ENCODE measurements at regions not wholly inside any gene's neighbourhood (a gene's known extent, or its start where the extent isn't known, plus 50 kb on each side); places are given as distances from the start of the nearest gene placed in this dataset.
"Not testable (repeated sequence)": the region's sequence is repeated elsewhere in the genome, so short reads cannot be mapped to it uniquely, and the experiment has no call there.

DNA sequence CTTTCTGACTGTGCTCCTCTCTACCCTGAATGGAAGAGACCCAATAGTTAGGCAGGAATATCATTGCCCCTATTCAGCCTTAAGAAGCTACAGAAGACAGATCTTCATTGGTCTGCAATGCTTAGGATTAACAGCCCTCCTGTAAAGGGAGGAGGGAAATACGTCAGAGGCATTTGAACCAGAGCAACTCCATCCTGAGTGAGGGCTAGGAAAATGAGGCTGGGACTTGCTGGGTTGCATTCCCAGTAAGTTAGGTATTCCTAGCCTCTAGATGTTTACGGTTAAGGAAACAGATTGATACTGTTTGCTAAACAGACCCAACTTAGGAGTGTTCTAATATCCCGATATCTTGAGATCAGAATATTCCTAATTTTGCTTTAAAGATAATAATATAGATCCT is 63.5 kb downstream of the PCDH18 start:
- no peak for DNase-seq (ENCODE audit: low spot score)

DNA sequence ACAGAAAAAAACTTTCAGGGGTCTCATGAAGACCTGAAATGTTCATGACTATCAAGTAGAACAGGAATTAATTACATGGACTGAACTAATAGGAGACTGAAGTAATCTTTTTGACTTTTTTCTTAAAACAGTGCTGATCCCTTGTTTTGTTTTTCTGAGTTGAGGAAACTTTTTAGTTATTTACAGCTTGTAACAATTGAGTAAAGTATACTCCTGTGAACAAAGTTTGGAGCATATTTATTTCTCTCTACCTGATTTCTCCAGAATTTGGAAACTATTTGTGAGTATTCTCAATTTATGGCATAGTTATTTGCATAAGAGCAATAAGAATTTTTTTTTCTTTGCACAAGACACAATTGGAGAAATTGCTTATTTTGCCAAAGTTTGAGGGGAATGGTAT is 64.8 kb downstream of the PCDH18 start:
- no peak for DNase-seq (ENCODE audit: low spot score)

DNA sequence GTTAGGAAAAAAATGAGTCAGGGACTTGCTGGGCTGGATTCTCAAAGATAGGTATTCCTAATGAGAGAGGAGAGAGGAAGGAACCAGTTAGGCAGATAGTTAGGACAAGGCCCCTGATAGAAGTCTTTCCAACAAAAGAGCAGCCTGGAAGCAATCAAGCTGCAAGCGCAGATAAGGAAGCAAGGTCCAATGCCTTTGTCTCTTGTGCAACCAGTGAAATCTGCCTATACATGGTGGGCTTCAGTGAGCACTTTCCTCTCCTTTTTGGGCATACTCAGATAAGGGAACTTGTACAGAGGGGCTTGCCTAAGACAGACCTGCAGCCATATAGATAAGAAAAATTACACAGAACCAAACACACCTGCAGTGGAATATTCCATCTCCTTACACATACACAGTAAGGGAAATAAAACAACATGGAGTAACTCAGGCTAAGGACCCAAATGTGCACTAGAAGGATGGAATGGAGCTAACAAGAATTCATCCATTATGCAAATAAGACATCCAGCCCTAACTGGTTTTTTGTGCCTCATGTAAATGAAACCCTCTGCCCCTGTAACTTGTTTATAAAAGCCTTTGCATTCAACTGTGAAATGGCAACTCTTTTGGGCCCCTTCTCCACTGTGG is 68.8 kb downstream of the PCDH18 start:
- no peak for DNase-seq (ENCODE audit: low spot score)

DNA sequence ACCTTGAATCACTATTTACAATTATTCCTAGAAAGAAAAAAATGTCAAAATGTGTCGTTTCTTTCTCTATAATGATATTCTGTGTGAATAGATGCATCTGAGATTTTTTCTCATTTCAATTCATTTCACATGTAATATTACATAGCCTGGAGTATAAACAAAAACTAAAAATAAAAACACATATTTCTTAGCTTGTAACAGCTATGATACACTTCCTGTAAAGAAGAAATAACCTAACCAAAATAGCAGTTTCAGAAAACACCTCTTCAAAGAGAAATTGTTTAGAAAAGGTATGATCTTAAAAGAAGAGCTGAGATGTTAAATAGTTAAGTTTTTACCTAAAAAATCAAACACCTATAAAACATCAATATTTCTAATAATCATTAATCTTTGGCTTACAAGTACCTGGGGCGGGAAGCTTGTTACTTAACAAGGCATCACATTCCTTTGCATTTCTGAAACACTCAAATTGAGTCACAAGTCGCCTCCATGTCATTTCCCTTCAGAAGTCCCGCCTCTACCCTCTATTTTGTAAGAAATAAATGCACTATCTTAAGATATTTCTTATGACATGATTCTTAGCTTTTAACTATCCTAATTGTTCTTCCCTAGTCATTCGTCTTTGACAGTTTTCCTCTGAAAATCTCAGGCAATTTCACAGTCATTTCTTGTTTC is 76.5 kb downstream of the PCDH18 start:
- DNase-seq (ENCODE audit: low spot score): no peak

DNA sequence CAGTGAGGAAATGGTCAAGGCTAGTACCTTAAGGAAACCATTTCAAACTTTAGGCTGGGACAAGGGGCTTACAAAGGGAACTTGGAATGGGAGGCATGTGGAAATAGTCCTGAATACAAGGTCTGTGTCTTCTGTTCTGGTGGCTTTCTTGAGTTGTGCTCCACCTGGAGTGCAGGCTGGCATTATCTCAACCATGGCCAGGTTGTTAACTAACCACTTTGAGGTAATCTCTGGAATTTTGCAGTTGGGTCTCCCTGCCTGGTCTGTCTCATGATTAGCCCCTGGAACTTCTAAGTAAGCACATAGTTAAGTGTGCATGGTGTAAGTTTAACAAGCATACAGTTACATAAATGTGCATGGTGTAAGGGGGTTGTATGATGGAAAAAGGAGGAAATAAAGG is 77.5 kb downstream of the PCDH18 start:
- DNase-seq (ENCODE audit: low spot score): no peak

DNA sequence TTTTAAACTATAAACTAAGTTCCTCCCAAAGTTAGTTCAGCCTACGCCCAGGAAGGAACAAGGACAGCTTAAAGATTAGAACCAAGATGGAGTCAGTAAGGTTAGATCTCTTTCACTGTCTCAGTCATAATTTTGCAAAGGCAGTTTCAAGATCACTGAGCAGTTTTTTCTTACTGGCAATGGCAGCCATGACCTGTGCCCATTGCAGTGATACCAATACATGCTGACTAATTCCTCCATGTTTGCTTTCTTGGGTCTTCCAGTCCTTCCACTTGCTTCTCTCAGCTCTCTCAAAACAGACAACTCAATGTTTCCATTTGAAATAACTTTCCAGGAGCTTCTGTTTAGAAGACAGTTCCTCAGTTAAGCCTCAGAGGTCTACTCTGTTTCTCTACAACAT is 79.5 kb downstream of the PCDH18 start:
- no peak for DNase-seq (ENCODE audit: low spot score)

DNA sequence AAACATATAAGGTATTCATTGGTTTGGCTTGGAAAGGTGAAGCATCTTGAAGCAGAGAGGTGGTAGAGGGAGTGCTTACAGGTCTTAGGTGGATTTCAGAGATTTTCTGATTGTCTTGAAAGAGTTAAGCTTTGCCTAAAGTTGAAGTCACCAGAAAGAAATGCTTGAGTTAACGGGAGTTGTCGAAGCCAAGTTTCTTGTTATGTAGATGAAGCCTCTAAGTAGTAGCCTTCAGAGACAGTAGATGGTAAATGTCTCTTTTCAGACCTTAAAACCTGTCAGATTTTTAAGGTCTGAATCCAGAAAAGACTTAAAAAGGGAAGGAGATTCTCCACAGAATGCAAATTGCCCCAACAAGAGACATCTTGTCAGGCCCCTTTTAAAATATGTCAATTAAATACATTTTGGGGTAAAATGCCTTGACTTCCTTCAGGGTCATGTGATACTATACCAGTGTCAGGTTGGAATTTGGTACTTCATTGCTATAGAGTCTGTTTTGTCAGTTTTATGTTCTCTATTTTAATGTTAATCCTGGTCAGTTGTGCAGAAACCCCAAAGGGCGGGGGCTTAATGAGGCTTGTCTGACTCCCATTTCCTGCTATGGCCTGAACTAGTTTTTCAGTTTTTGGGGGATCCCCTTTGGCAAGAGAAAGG is 81.0 kb downstream of the PCDH18 start:
- no peak for DNase-seq (ENCODE audit: low spot score)

DNA sequence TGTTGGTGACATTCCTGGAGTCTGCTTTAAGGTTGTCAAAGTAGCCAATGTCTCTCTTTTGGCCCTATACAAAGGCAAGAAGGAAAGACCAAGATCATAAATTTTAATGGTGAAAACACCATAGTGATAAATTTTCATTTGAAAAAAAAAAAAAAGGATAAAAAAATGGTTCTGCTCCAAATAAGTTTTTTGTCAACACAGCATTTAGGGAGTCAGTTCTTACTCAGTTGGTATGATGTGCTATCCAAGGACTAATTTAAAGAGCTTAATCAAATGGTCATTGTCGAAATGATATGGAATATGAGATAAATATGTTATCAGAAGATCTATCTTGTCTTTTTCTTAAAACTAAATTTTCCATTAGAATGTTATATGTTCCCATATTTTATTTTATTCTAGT is 83.9 kb downstream of the PCDH18 start:
- DNase-seq (ENCODE audit: low spot score): no peak

DNA sequence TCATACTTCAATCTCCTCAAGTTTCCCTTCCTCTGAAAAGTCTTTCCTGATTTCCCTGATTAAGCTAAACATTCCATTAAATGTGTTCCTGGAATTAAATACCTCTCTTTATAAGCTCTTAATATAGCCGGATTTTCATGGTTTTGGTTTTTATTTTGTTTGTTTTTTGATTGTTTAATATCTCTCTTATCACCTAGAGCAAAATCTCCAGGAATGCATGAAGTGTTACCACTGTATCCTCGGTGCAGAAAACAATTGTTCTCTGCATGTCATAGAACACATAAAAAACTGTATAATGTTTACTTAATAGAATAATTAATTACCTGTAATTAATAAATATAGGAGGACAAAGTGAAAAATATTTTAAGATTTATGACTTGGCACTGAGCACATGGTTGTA is 86.2 kb downstream of the PCDH18 start:
- DNase-seq (ENCODE audit: low spot score): no peak

DNA sequence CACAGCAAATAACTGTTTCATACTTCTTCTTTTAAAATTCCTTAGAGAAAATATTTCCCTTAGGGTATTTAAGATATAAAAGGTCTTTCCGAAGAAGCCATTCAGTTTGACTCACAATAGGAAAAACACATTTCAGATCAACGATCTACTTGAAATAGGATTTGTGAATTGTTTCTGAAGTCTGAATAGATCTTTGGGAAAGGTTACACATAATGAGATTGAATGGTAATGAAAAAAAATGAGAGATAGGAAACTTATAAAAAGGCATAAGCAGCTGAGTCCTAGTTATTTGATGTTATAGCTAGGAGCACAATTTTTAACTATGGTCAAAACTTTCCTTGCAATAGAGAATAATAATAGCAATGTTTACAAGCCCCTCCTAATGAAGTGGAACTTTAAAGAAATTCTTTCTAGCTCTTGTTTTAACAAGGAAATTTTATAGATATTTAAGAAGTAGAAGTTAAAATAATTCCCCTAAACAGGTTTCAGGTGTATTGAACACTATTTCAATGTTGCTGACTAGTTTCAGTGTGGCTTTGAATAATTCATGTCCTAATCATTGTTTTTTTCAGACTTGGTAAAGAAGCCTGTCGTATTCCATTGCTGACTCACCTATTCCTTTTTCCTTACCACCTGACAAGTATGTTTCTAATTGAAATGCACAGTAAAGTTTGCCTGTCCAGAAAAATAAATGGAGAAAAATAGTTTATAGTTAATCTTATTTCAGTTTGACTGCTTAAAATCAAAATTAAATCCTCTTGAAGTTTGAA is 89.1 kb downstream of the PCDH18 start:
- DNase-seq (ENCODE audit: low spot score): no peak

DNA sequence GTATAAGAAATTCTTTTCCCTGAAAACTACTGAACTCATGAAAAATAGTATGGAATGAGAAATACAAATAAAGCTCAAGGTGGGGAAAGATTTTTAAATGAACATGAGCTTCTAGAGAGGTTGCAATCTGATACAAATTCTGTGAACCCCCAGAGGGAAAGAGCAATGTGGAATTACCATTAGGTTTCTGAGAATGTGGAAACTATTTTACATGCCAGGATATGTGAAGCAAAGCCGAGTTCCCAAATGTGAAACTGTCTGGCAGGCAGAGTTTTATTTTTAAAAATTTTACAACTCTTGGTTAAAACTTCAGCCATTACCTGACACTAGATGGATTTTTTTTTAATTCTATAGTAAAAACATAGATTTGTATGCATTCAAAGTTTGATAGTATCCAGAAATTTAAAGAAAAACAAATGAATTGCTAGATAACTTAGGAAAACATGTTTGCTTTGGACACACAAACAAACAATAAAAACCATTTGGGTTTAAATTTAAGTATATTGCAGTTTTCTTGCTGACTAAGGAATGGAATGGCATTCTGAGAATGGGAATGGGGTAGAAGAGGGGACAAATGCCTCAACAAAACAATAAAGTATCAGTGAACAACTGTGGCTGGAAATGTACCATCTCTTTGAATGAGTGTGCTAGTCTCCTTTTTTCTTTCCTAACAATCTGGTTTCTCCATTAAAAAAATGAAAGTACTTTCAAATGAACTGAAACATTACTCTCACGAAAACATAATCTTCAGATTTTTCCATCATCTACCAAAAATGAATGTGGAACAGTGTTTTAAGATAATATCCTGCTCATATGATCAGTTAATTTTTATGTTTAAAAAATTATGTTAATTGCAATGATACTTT is 99.6 kb downstream of the PCDH18 start:
- DNase-seq (ENCODE audit: low spot score): no peak

DNA sequence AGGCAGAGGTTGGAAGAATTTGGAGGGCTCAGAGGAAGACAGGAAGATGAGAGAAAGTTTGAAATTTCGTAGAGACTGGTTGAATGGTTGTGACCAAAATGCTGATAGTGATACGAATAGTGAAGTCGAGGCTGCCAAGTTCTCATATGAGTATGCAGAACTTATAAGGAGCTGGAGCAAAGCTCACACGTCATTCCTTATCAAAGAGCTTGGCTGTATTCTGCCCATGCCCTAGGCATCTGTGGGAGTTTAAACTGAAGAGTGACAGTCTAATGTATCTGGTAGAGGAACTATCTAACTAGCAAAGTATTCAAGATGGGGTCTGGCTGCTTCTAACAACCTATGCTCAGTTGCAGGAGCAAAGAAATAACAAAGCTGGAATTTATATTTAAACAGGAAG is 102.1 kb downstream of the PCDH18 start:
- DNase-seq (ENCODE audit: low spot score): no peak

DNA sequence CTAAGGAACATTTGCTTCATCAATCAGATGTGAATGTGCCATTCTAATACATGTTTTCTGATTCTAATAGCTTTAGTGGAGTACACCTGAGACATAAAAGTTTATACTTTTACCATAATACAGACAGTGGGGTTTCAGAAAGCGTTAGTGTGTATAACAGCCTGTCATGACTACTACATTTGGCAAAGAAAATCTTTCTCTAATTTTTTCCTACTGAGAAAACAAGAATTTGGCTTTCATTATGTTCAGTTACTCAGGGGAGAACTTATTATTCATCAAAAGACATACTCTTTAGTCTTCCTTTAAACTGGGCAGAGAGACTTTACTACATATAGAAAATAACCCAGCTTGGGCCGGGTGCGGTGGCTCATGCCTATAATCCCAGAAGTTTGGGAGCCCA is 104.9 kb downstream of the PCDH18 start:
- no peak for DNase-seq (ENCODE audit: low spot score)

DNA sequence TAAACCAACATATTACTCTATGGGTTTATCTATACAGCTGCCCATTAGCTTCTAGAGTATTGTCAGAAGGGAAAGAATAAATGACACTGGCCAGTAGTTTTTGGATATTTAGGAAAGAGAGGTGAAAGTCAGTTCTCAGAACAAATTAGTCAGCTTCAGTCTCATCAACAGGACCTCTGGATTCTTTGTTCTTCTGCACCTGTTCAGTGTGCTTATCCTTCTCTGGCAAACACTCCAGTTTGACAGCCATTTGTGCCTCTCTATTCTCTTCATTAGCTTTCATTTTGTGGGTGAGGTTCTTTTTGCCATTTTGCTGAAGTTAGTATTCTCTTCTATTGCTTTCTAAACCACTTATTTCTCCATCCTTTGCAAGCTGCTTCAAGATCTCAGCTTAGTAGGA is 107.0 kb downstream of the PCDH18 start:
- no peak for DNase-seq (ENCODE audit: low spot score)

DNA sequence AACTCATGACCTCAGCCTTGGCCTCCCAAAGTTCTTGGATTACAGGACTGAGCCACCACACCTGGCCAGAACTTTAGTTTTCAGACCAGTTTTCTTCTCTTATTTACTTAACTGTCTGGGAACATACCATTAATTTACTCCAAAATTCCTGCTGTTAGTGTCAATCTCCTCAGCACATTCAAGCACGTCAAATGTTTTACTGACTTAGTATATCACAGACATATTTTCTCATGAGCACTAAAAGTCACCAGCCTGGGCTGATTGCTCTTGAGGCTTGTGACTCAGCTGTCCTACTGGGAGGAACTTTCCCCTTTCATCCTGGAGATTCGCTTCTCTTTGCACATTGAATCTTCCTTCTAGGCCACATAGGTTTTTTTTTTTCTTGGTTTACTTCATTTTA is 109.6 kb downstream of the PCDH18 start:
- no peak for DNase-seq (ENCODE audit: low spot score)

DNA sequence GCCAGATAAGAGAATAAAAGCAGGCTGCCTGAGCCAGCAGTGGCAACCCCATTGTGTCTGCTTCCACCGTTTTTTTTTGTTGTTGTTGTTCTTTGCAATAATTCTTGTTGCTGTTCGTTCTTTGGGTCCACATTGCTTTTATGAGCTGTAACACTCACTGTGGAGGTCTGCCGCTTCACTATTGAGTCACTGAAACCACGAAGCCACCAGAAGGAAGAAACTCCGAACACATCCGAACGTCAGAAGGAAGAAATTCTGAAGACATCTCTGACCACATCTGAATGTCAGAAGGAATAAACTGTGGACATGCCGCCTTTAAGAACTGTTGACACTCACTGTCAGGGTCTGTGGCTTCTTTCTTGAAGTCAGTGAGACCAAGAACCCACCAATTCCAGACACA is 110.5 kb downstream of the PCDH18 start:
- DNase-seq (ENCODE audit: low spot score): no peak

DNA sequence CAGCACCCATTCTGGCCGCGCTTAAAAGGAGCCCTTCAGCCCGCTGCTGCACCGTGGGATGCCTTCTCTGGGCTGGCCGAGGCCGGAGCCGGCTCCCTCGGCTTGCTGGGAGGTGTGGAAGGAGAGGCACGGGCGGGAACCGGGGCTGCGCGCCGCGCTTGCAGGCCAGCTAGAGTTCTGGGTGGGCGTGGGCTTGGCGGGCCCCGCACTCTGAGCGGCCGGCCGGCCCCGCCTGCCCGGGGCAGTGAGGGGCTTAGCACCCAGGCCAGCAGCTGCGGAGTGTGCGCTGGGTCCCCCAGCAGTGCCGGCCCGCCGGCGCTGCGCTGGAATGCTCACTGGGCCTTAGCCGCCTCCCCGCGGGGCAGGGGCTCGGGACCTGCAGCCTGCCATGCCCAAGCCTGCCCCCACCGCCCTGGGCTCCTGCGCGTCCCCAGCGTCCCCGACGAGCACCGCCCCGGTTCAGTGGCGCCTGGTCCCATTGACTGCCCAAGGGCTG is 111.3 kb downstream of the PCDH18 start:
- DNase-seq (ENCODE audit: low spot score): no peak

DNA sequence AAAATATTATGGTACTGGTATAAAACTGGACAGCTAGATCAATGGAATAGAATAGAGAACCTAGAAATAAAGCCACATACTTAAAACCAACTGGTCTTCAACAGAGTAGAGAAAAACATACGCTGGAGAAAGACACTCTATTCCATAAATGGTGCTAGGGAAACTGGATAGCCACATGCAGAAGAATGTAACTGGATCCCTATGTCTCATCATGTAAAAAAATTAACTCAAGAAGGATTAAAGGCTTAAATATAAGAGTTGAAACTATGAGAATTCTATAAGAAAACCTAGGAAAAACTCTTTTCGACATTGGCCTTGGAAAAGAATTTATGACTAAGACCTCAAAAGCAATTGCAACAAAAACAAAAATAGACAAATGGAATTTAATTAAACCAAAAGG is 114.6 kb downstream of the PCDH18 start:
- no peak for DNase-seq (ENCODE audit: low spot score)

DNA sequence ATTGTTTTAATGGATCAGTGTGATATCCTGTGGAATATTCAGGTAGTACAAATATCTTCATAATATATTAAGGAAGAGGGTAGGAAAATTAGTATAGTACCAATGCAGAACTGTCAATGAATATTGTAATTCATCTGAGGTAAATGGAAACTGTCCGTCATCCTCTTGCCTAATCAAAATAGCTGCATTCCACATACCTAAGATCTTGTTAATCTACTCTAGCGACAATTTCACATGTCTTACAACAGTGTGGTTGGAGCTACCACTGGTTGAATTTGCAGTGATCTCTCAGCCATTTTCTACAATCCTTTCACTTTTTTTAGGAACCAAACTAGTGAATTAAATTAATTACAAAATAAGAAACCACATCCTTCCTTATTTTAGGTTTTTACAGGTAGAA is 117.5 kb downstream of the PCDH18 start:
- DNase-seq (ENCODE audit: low spot score): no peak

DNA sequence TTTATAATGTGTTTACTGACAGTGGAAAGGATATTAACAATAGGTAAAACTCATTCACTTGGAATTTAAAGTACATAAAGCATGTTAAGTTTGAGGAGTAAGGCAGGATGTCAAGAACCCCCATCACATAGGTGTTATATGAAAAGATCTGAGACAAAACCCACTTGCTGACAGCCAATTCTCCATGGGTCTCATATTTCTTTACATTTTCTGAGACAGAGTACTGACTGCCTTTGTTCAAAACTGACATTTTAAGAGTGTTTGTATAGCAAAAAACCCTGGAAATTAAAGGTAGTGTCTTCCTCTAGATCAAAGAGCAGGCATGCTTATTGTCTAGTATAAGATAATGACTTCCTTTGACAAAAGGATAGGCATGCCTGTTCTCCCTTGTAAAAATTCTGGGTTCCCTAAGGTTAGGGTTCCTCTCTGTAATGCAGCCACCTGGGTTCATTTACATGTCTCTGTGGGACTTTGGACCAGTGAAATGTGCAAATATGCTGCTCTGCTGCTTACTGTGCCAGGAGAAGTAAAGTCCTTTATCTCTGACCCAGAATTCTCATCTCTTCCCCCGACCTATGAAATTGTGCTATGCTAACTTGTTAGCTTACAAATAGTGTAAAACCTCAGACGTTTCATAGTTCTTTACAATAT is 123.6 kb downstream of the PCDH18 start:
- DNase-seq (ENCODE audit: low spot score): no peak

DNA sequence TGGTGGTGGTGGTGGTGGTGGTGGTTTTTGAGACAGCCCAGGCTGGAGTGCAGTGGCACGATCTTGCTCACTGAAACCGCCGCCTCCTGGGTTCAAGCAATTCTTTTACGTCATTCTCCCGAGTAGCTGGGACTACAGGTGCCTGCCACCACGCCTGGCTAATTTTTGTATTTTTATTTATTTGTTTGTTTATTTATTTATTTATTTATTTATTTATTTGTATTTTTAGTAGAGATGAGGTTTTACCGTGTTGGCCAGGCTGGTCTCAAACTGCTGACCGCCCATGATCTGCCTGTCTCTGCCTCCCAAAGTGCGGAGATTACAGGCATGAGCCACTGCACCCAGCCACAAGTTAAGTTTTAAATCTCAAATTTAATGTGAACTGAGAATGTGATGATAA is 126.5 kb downstream of the PCDH18 start:
- DNase-seq (ENCODE audit: low spot score): not testable (repeated sequence)

All from H4 (cell line).